ENCODE measurements at regions not wholly inside any gene's neighbourhood (a gene's known extent, or its start where the extent isn't known, plus 50 kb on each side); places are given as distances from the start of the nearest gene placed in this dataset.
A peak's percentile ranks its signal among the peaks of the same experiment; 100 is the strongest.

GRCh38 chr9:26437056-26437711, 455.4 kb downstream of the CAAP1 start:
- TF ChIP-seq, protein P1, sequence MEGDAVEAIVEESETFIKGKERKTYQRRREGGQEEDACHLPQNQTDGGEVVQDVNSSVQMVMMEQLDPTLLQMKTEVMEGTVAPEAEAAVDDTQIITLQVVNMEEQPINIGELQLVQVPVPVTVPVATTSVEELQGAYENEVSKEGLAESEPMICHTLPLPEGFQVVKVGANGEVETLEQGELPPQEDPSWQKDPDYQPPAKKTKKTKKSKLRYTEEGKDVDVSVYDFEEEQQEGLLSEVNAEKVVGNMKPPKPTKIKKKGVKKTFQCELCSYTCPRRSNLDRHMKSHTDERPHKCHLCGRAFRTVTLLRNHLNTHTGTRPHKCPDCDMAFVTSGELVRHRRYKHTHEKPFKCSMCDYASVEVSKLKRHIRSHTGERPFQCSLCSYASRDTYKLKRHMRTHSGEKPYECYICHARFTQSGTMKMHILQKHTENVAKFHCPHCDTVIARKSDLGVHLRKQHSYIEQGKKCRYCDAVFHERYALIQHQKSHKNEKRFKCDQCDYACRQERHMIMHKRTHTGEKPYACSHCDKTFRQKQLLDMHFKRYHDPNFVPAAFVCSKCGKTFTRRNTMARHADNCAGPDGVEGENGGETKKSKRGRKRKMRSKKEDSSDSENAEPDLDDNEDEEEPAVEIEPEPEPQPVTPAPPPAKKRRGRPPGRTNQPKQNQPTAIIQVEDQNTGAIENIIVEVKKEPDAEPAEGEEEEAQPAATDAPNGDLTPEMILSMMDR (IDR thresholded peaks at IDR 0.05) = no peak
- Histone ChIP-seq H3K4me1 (ENCODE audit: insufficient read depth, low read length) (no peaks in the 10 kb centered on the region), H3K4me3 (ENCODE audit: low read length) (no peak overlapping the region), H3K9me3 (ENCODE audit: control insufficient read depth in 1 of 2, insufficient read depth in 1 of 2, low read length in 2 of 2) (no peaks in the 10 kb centered on the region), H3K27ac (ENCODE audit: low read depth in 1 of 2, low read length in 2 of 2) (no peak overlapping the region), H3K27me3 (ENCODE audit: control insufficient read depth in 1 of 2, insufficient read depth in 2 of 2, low read length in 2 of 2) (no peaks in the 10 kb centered on the region), H3K36me3 (ENCODE audit: insufficient read depth, low read length) (no peaks in the 10 kb centered on the region)
- ChIA-PET CTCF (no interaction called here), POLR2A (no interaction called here)
- ATAC-seq (ENCODE audit: poor library complexity) (no peak), DNase-seq (no peak)
- Mint-ChIP-seq H3K27me3 (no peaks in the 10 kb centered on the region), H3K4me1 (ENCODE audit: low read depth) (no peaks in the 10 kb centered on the region), H3K9me3 (no peaks in the 10 kb centered on the region), H3K36me3 (ENCODE audit: low read depth) (no peaks in the 10 kb centered on the region), H3K27ac (no peak overlapping the region), H3K4me3 (no peak overlapping the region)
- intact Hi-C loops (cut with DNase I, micrococcal nuclease) = no loop called here

DNA sequence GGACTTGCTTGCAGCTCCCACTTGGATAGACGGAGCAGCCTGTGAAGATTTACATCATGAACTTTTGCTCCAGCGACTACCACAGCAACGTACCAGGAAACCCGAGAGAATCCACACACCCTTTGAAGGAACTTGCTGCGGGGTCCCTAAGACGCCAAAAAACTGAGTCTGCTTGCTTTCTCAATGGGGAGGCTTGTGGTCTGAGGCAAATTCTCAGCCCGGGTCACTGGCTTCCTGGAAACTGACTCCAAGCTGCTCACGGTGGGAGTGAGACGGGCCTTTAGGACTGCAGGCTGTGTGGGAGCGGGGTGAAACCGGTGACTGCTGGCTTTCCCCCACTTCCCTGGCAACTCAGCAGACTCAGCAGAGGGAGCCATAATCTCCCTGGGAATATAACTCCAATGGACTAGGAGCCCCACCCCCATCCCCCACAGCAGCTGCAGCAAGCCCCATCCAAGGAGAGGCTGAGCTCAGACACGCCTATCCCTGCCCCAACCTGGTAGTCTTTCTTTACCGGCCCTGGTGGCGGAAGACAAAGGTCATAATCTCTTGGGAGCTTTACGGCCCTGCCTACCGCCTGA, 466.0 kb downstream of the CAAP1 start:
- Histone ChIP-seq H3K9me3 (ENCODE audit: control insufficient read depth in 1 of 2, insufficient read depth in 1 of 2, low read length in 2 of 2) (peaks cover 0 to 19% of the 10 kb centered on the region in 2 experiments), H3K27ac (ENCODE audit: low read depth in 1 of 2, low read length in 2 of 2) (no peak overlapping the region), H3K36me3 (ENCODE audit: insufficient read depth, low read length) (no peaks in the 10 kb centered on the region), H3K27me3 (ENCODE audit: control insufficient read depth in 1 of 2, insufficient read depth in 2 of 2, low read length in 2 of 2) (no peaks in the 10 kb centered on the region), H3K4me1 (ENCODE audit: insufficient read depth, low read length) (no peaks in the 10 kb centered on the region), H3K4me3 (ENCODE audit: low read length) (no peak overlapping the region)
- TF ChIP-seq, protein P1 (IDR thresholded peaks at IDR 0.05) = no peak
- peak in 1 of 14 experiments; percentile 5 for DNase-seq
- H3K4me1 Mint-ChIP-seq (ENCODE audit: low read depth) = no peaks in the 10 kb centered on the region
- ATAC-seq (ENCODE audit: poor library complexity) = no peak
- intact Hi-C loops (cut with DNase I, micrococcal nuclease) = no loop called here
- H3K27me3 Mint-ChIP-seq = no peaks in the 10 kb centered on the region
- no peaks in the 10 kb centered on the region for H3K36me3 Mint-ChIP-seq (ENCODE audit: low read depth)
- no peak overlapping the region for H3K27ac Mint-ChIP-seq
- H3K9me3 Mint-ChIP-seq = peaks cover 8% of the 10 kb centered on the region
- ChIA-PET CTCF (no interaction called here), POLR2A (no interaction called here)
- H3K4me3 Mint-ChIP-seq = no peak overlapping the region

DNA sequence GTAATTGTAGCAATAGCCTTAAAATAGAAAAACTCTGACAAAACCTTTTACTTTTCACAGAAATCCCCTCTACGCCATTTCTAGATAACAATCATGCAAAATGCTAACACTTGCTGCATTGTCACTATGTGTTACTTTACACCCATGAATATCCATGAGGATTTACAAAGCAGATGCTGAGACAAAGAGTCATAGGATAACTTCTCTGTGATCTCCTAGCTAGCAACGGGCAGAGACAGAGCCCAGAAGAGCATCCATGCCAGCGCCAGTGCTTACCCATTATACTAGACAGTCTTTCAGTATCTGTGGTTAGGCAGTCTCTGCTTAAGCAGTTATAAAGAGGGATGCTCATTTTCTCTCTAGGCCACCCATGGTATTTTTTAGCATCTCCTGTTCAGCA, 474.1 kb downstream of the CAAP1 start:
- H3K9me3 ChIP-seq (ENCODE audit: control insufficient read depth in 1 of 2, insufficient read depth in 1 of 2, low read length in 2 of 2) = no peaks in the 10 kb centered on the region
- H3K27me3 ChIP-seq (ENCODE audit: control insufficient read depth in 1 of 2, insufficient read depth in 2 of 2, low read length in 2 of 2) = no peaks in the 10 kb centered on the region
- Mint-ChIP-seq H3K4me1 (ENCODE audit: low read depth) (no peaks in the 10 kb centered on the region), H3K27me3 (no peaks in the 10 kb centered on the region), H3K36me3 (ENCODE audit: low read depth) (no peaks in the 10 kb centered on the region), H3K4me3 (no peak overlapping the region), H3K9me3 (peaks cover 4% of the 10 kb centered on the region), H3K27ac (no peak overlapping the region)
- no peak overlapping the region for H3K4me3 ChIP-seq (ENCODE audit: low read length)
- H3K4me1 ChIP-seq (ENCODE audit: insufficient read depth, low read length) = no peaks in the 10 kb centered on the region
- ATAC-seq (ENCODE audit: poor library complexity) = no peak
- ChIA-PET POLR2A (no interaction called here), CTCF (no interaction called here)
- no peak for DNase-seq
- TF ChIP-seq, protein P1 (IDR thresholded peaks at IDR 0.05) = no peak
- H3K36me3 ChIP-seq (ENCODE audit: insufficient read depth, low read length) = no peaks in the 10 kb centered on the region
- no peak overlapping the region for H3K27ac ChIP-seq (ENCODE audit: low read depth in 1 of 2, low read length in 2 of 2)
- intact Hi-C loops (cut with DNase I, micrococcal nuclease) = no loop called here

Measured in CD4-positive, alpha-beta T cell (primary cell).